SK-N-SH (cell line): ENCODE measurements at regions not wholly inside any gene's neighbourhood (a gene's known extent, or its start where the extent isn't known, plus 50 kb on each side); places are given as distances from the start of the nearest gene placed in this dataset.

Source experiments
- CTCF ChIA-PET: fragments of 300-600, 350-600 bp; formaldehyde crosslinking; extraction: SDS; loops from one replicate; lab custom pipeline; 2021; lab: Yijun Ruan, JAX
- POLR2A ChIA-PET: fragments of 350-600 bp; sonication (Branson Sonifier 250); formaldehyde crosslinking; extraction: SDS; loops from one replicate; lab custom pipeline; 2020; ENCODE audit warnings: antibody characterized with exemption, inconsistent platforms; lab: Yijun Ruan, JAX
- DNase-seq: peaks from one replicate; pipeline ENCODE4 v3.0.0; 2012
- H2AFZ ChIP-seq: fragments of 200-600 bp; sonication (generic); 2 replicates; pipeline ENCODE4 v1.8.1; 2016; ENCODE audit warnings: antibody characterized with exemption, mild to moderate bottlenecking, low read depth
- H3F3A ChIP-seq: fragments of 200-600 bp; sonication (generic); replicated peaks from 2 replicates; pipeline ENCODE3; 2016; ENCODE audit warnings: antibody characterized with exemption, mild to moderate bottlenecking; ENCODE audit not compliant: insufficient read depth
- H3K27ac ChIP-seq, 2 experiments: fragments of 200-500 bp in 1 of 2; fragments of 200-600 bp in 1 of 2; sonication (Bioruptor generic) in 1 of 2; sonication (generic), shearing (Covaris generic) in 1 of 2; 2 replicates each; pipeline versions ENCODE4 v1.5.1 to v1.6.1; 2014 to 2016; ENCODE audit warnings: low read depth in 2 of 2, inconsistent platforms in 1 of 2, low read length in 1 of 2, mild to moderate bottlenecking in 1 of 2, mixed read lengths in 1 of 2
- H3K27me3 ChIP-seq: fragments of 200-600 bp; sonication (generic), shearing (Covaris generic); 2 replicates; pipeline ENCODE4 v1.6.1; 2016; ENCODE audit warnings: mixed run types; ENCODE audit not compliant: insufficient read depth
- H3K36me3 ChIP-seq, 2 experiments: fragments of 200-500 bp in 1 of 2; fragments of 200-600 bp in 1 of 2; sonication (Bioruptor generic) in 1 of 2; sonication (generic) in 1 of 2; replicated peaks in 1 of 2; 2 replicates each; pipeline versions ENCODE3 to v1.5.1; 2014 to 2016; ENCODE audit warnings: low read length in 1 of 2, mild to moderate bottlenecking in 1 of 2; ENCODE audit not compliant: insufficient read depth in 2 of 2, control insufficient read depth in 1 of 2
- H3K4me1 ChIP-seq, 2 experiments: fragments of 200-500 bp in 1 of 2; fragments of 200-600 bp in 1 of 2; sonication (Bioruptor generic) in 1 of 2; sonication (generic), shearing (Covaris generic) in 1 of 2; 2 replicates each; pipeline versions ENCODE4 v1.5.1 to v1.6.1; 2014 to 2016; ENCODE audit warnings: low read depth in 1 of 2, low read length in 1 of 2, mixed run types in 1 of 2; ENCODE audit not compliant: insufficient read depth in 2 of 2, control insufficient read depth in 1 of 2
- H3K4me2 ChIP-seq: fragments of 200-600 bp; sonication (generic), shearing (Covaris generic); 2 replicates; pipeline ENCODE4 v1.6.1; 2017; ENCODE audit warnings: mixed run types
- H3K4me3 ChIP-seq, 2 experiments: fragments of 200-500 bp in 1 of 2; fragments of 200-600 bp in 1 of 2; sonication (Bioruptor generic) in 1 of 2; sonication (generic), shearing (Covaris generic) in 1 of 2; 2 replicates each; pipeline versions ENCODE4 v1.5.1 to v1.8.1; 2014 to 2016; ENCODE audit warnings: low read depth in 2 of 2, inconsistent platforms in 1 of 2, low read length in 1 of 2, mild to moderate bottlenecking in 1 of 2, mixed read lengths in 1 of 2, moderate library complexity in 1 of 2
- H3K79me2 ChIP-seq: fragments of 200-600 bp; sonication (generic); 2 replicates; pipeline ENCODE4 v1.8.1; 2017; ENCODE audit warnings: mild to moderate bottlenecking; ENCODE audit not compliant: insufficient read depth
- H3K9ac ChIP-seq: fragments of 200-600 bp; sonication (generic); 2 replicates; pipeline ENCODE4 v1.6.1; 2017; ENCODE audit warnings: mixed run types
- H3K9me2 ChIP-seq: fragments of 200-600 bp; sonication (generic); 2 replicates; pipeline ENCODE4 v1.6.1; 2017; ENCODE audit warnings: mixed run types
- H3K9me3 ChIP-seq: fragments of 200-600 bp; sonication (generic); 2 replicates; pipeline ENCODE4 v1.6.1; 2017; ENCODE audit warnings: mixed run types, mild to moderate bottlenecking, moderate library complexity
- H4K20me1 ChIP-seq: fragments of 200-600 bp; sonication (generic); 2 replicates; pipeline ENCODE4 v1.6.1; 2017; ENCODE audit warnings: mild to moderate bottlenecking, mixed run types; ENCODE audit not compliant: insufficient read depth
- EZH2phosphoT487 ChIP-seq: fragments of 200-600 bp; sonication (generic); IDR thresholded peaks from 2 replicates; pipeline ENCODE4 v1.6.1; 2017; ENCODE audit warnings: low read depth, mixed run types, mild to moderate bottlenecking, antibody characterized with exemption, moderate library complexity, borderline replicate concordance
- GABPA ChIP-seq: IDR thresholded peaks from 2 replicates; pipeline ENCODE4 v1.4.0; 2012; ENCODE audit warnings: low read depth, mild to moderate bottlenecking
- GATA2 ChIP-seq: sonication (generic); formaldehyde crosslinking; IDR thresholded peaks from 2 replicates; pipeline ENCODE4 v1.5.0; 2020; ENCODE audit warnings: mild to moderate bottlenecking, missing genetic modification reagents
- JUND ChIP-seq: IDR thresholded peaks from 2 replicates; pipeline ENCODE4 v1.4.0; 2012
- MEF2A ChIP-seq: IDR thresholded peaks from 2 replicates; pipeline ENCODE4 v1.4.0; 2012; ENCODE audit warnings: low read depth, borderline replicate concordance
- POLR2AphosphoS5 ChIP-seq: IDR thresholded peaks from 2 replicates; pipeline ENCODE4 v1.6.1; 2012; ENCODE audit warnings: low read depth, low read length
- RAD21 ChIP-seq: IDR thresholded peaks from 2 replicates; pipeline ENCODE4 v1.6.1; 2012; ENCODE audit warnings: mild to moderate bottlenecking, low read length
- RCOR1 ChIP-seq: fragments of 150-350 bp; IDR thresholded peaks from 2 replicates; pipeline ENCODE4 v1.6.1; 2017; ENCODE audit warnings: antibody characterized with exemption, low read length
- RXRA ChIP-seq: IDR thresholded peaks from 2 replicates; pipeline ENCODE4 v1.4.0; 2012; ENCODE audit warnings: low read depth, mild to moderate bottlenecking, borderline replicate concordance
- TCF12 ChIP-seq: IDR thresholded peaks from 2 replicates; pipeline ENCODE4 v1.4.0; 2012
- TEAD4 ChIP-seq: IDR thresholded peaks from 2 replicates; pipeline ENCODE4 v1.4.0; 2012; ENCODE audit warnings: mild to moderate bottlenecking, borderline replicate concordance; ENCODE audit not compliant: insufficient read depth
- USF1 ChIP-seq: IDR thresholded peaks from 2 replicates; pipeline ENCODE4 v1.4.0; 2012; ENCODE audit warnings: low read depth, borderline replicate concordance
- WGBS: methylation state at CpG from one replicate; pipeline ENCODE4 v1.1.6; 2017; ENCODE audit warnings: low lambda C conversion rate; 5-methylcytosine and 5-hydroxymethylcytosine counted together
- TF ChIP-seq, protein P1 (sequence below): IDR thresholded peaks from 2 replicates; pipeline ENCODE4 v1.4.0; 2012; ENCODE audit warnings: low read depth

DNA sequence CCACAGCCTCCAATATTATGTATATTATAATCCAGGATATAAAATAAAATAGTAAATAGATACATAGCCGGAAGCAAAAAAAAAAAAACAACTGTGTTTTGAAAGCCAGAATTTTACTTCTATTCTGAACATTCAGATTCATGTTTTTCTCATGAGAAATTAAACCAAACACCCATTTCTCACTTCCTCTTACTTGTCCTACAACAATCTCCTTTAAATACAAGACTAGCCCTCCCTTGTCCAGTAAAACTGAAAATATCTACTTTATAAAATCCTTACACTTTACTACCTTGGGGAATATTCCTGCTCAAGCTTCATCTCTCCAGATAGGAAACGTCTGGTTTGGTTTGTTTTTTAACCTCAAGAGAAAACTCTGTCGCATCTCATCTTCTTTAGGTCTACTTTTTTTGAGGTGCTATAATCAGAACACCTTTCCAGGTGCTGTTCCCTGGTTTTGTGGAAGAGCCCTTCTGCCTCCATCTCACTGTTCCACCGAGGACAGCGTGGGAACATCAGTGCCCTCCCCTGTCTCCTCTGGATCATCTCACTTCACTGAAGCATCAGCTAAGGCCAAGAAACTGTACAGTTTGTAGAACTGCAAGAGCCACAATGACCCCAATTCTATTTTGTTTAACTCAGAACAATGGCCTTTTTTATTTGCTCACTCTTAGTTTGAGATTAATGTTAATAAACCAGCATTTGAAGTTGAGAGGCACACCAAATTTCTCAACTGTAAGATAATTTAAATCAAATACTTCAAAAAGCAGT, 82.0 kb upstream of the ARHGAP32 start:
- Histone ChIP-seq H3K36me3 (no peaks in the 10 kb centered on the region), H3K4me2 (no peak overlapping the region), H3K9me3 (no peaks in the 10 kb centered on the region), H3K4me1 (peaks cover 11 to 13% of the 10 kb centered on the region in 2 experiments; a peak in 3 of 4 replicates), H2AFZ (no peak overlapping the region), H3K79me2 (peaks cover 94% of the 10 kb centered on the region), H4K20me1 (peaks cover 45% of the 10 kb centered on the region), H3K9ac (no peak overlapping the region), H3K27me3 (no peaks in the 10 kb centered on the region), H3K9me2 (no peaks in the 10 kb centered on the region), H3K27ac (no peak overlapping the region), H3F3A (no peaks in the 10 kb centered on the region), H3K4me3 (no peak overlapping the region)
- CTCF ChIA-PET: interaction anchor here (1.0 kb wide), 1 partner anchor 17 kb away, joined by 3 read pairs; no protein-coding TSS in a partner anchor
- POLR2A ChIA-PET: no interaction called here
- 94% methylated on average over 5 of the region's 5 CpGs for WGBS
- no peak for DNase-seq
- no peak for TF ChIP-seq USF1
- TF ChIP-seq GABPA: no peak
- TF ChIP-seq TCF12: no peak
- TF ChIP-seq, protein P1, sequence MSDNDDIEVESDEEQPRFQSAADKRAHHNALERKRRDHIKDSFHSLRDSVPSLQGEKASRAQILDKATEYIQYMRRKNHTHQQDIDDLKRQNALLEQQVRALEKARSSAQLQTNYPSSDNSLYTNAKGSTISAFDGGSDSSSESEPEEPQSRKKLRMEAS: no peak
- TF ChIP-seq RCOR1: no peak

GRCh38 chr11:129273322-129273721, 81.2 kb upstream of the ARHGAP32 start:
- H3K9me2 ChIP-seq: no peaks in the 10 kb centered on the region
- H3K4me3 ChIP-seq: no peak overlapping the region
- H3K27me3 ChIP-seq: no peaks in the 10 kb centered on the region
- H3K36me3 ChIP-seq: no peaks in the 10 kb centered on the region
- no peak overlapping the region for H3K27ac ChIP-seq
- H4K20me1 ChIP-seq: peaks cover 44% of the 10 kb centered on the region
- peaks cover 11 to 13% of the 10 kb centered on the region in 2 experiments; a peak in 3 of 4 replicates for H3K4me1 ChIP-seq
- H3K9ac ChIP-seq: no peak overlapping the region
- CTCF ChIA-PET: interaction anchor here (1.3 to 1.7 kb wide), 2 partner anchors 14 to 22 kb away, joined by 3 read pairs; no protein-coding TSS in a partner anchor
- no peak for DNase-seq
- H2AFZ ChIP-seq: no peak overlapping the region
- POLR2A ChIA-PET: no interaction called here
- peaks cover 99% of the 10 kb centered on the region for H3K79me2 ChIP-seq
- H3F3A ChIP-seq: no peaks in the 10 kb centered on the region
- no peaks in the 10 kb centered on the region for H3K9me3 ChIP-seq
- TF ChIP-seq JUND (no peak), POLR2AphosphoS5 (no peak), EZH2phosphoT487 (no peak), TEAD4 (no peak), RAD21 (no peak), RXRA (no peak), GATA2 (CRISPR knock-in tag) (no peak), MEF2A (no peak)
- H3K4me2 ChIP-seq: no peak overlapping the region
